ENCODE measurements at regions not wholly inside any gene's neighbourhood (a gene's known extent, or its start where the extent isn't known, plus 50 kb on each side); places are given as distances from the start of the nearest gene placed in this dataset.

- no peak for DNase-seq (ENCODE audit: low read depth)
- in situ Hi-C loops (cut with HindIII; ENCODE audit: low pct_unique_long_range_greater_than_20kb, low sequenced_read_pairs), result no loop called here
These were observed 108.0 kb downstream of the SNX5 start for GRCh38 chr20:17860301-17861197.

GRCh38 chr20:17859616-17860232 is 108.9 kb downstream of the SNX5 start:
- in situ Hi-C loops (cut with HindIII; ENCODE audit: low pct_unique_long_range_greater_than_20kb, low sequenced_read_pairs), result no loop called here
- no peak for DNase-seq (ENCODE audit: low read depth)

GRCh38 chr20:17859002-17859615 is 109.5 kb downstream of the SNX5 start:
- DNase-seq (ENCODE audit: low read depth), result no peak
- in situ Hi-C loops (cut with HindIII; ENCODE audit: low pct_unique_long_range_greater_than_20kb, low sequenced_read_pairs), result no loop called here

- no peak for DNase-seq (ENCODE audit: low read depth)
These were observed 110.1 kb downstream of the SNX5 start for GRCh38 chr20:17858450-17859001.

GRCh38 chr20:17857639-17858449 is 110.8 kb downstream of the SNX5 start:
- DNase-seq (ENCODE audit: low read depth), result no peak
- in situ Hi-C loops (cut with HindIII; ENCODE audit: low pct_unique_long_range_greater_than_20kb, low sequenced_read_pairs), result no loop called here

More at GRCh38 chr20:17858450-17859001, 110.1 kb downstream of the SNX5 start:
- in situ Hi-C loops (cut with HindIII; ENCODE audit: low pct_unique_long_range_greater_than_20kb, low sequenced_read_pairs), result no loop called here

GRCh38 chr20:17856837-17857605 is 111.6 kb downstream of the SNX5 start:
- in situ Hi-C loops (cut with HindIII; ENCODE audit: low pct_unique_long_range_greater_than_20kb, low sequenced_read_pairs), result no loop called here
- no peak for DNase-seq (ENCODE audit: low read depth)

- in situ Hi-C loops (cut with HindIII; ENCODE audit: low pct_unique_long_range_greater_than_20kb, low sequenced_read_pairs), result no loop called here
- DNase-seq (ENCODE audit: low read depth), result no peak
These were observed 112.5 kb downstream of the SNX5 start for GRCh38 chr20:17856024-17856564.

GRCh38 chr20:17854307-17854903 is 114.2 kb downstream of the SNX5 start:
- in situ Hi-C loops (cut with HindIII; ENCODE audit: low pct_unique_long_range_greater_than_20kb, low sequenced_read_pairs), result no loop called here
- DNase-seq (ENCODE audit: low read depth), result peak; percentile 27

- in situ Hi-C loops (cut with HindIII; ENCODE audit: low pct_unique_long_range_greater_than_20kb, low sequenced_read_pairs), result no loop called here
These were observed 116.3 kb downstream of the SNX5 start for GRCh38 chr20:17852323-17852722.

GRCh38 chr20:17850684-17851026 is 117.9 kb downstream of the SNX5 start:
- in situ Hi-C loops (cut with HindIII; ENCODE audit: low pct_unique_long_range_greater_than_20kb, low sequenced_read_pairs), result no loop called here
- DNase-seq (ENCODE audit: low read depth), result no peak

More at GRCh38 chr20:17852323-17852722, 116.3 kb downstream of the SNX5 start:
- no peak for DNase-seq (ENCODE audit: low read depth)

- DNase-seq (ENCODE audit: low read depth), result peak; percentile 36
- in situ Hi-C loops (cut with HindIII; ENCODE audit: low pct_unique_long_range_greater_than_20kb, low sequenced_read_pairs), result no loop called here
These were observed 118.5 kb downstream of the SNX5 start for GRCh38 chr20:17849901-17850683.

- in situ Hi-C loops (cut with HindIII; ENCODE audit: low pct_unique_long_range_greater_than_20kb, low sequenced_read_pairs), result no loop called here
- DNase-seq (ENCODE audit: low read depth), result no peak
These were observed 119.3 kb downstream of the SNX5 start for GRCh38 chr20:17849138-17849900.

- in situ Hi-C loops (cut with HindIII; ENCODE audit: low pct_unique_long_range_greater_than_20kb, low sequenced_read_pairs), result no loop called here
These were observed 120.1 kb downstream of the SNX5 start for GRCh38 chr20:17848249-17849048.

GRCh38 chr20:17845701-17846475 is 122.7 kb downstream of the SNX5 start:
- no peak for DNase-seq (ENCODE audit: low read depth)
- in situ Hi-C loops (cut with HindIII; ENCODE audit: low pct_unique_long_range_greater_than_20kb, low sequenced_read_pairs), result no loop called here

More at GRCh38 chr20:17848249-17849048, 120.1 kb downstream of the SNX5 start:
- no peak for DNase-seq (ENCODE audit: low read depth)
